Gastroesophageal sphincter (tissue), 3 donors: ENCODE measurements at regions not wholly inside any gene's neighbourhood (a gene's known extent, or its start where the extent isn't known, plus 50 kb on each side); places are given as distances from the start of the nearest gene placed in this dataset.

ENCODE experiments used
- POLR2A ChIP-seq, 2 donors: fragments of 450-650 bp; IDR thresholded peaks; one replicate each; pipeline ENCODE4 v1.6.1; 2017; ENCODE audit warnings: antibody characterized with exemption in 2 of 2, mild to moderate bottlenecking in 2 of 2, moderate library complexity in 1 of 2
- POLR2AphosphoS5 ChIP-seq: sonication (generic); formaldehyde crosslinking; IDR thresholded peaks from one replicate; pipeline ENCODE4 v1.6.1; 2017; ENCODE audit warnings: antibody characterized with exemption
- TF ChIP-seq, protein P1 (sequence below), 4 experiments: fragments of 200-600 bp in 2 of 4; fragments of 450-650 bp in 2 of 4; sonication (generic) in 1 of 4; IDR thresholded peaks; one replicate each; pipeline ENCODE4 v1.5.1; 2017 to 2019; ENCODE audit warnings: antibody characterized with exemption in 4 of 4, mild to moderate bottlenecking in 2 of 4, moderate library complexity in 2 of 4

DNA sequence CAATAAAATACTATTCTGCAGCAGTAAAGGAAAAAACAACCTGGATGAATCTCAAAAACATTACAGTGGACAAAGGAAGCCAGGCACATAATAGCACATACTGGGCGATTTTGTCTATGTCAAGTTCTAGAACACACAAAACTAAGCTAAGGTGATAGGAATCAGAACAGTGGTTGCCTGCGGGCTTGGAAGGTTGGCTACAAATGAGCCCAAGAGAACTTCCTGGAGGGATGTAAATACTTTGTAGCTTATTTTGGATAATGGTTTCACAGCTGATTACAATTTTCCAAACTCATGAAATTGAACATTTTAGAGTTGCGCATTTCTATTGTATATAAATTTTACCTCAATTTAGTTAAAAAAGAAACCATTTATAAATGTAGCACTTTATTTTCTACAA, 67.6 kb upstream of the CES5A start:
- TF ChIP-seq, protein P1, sequence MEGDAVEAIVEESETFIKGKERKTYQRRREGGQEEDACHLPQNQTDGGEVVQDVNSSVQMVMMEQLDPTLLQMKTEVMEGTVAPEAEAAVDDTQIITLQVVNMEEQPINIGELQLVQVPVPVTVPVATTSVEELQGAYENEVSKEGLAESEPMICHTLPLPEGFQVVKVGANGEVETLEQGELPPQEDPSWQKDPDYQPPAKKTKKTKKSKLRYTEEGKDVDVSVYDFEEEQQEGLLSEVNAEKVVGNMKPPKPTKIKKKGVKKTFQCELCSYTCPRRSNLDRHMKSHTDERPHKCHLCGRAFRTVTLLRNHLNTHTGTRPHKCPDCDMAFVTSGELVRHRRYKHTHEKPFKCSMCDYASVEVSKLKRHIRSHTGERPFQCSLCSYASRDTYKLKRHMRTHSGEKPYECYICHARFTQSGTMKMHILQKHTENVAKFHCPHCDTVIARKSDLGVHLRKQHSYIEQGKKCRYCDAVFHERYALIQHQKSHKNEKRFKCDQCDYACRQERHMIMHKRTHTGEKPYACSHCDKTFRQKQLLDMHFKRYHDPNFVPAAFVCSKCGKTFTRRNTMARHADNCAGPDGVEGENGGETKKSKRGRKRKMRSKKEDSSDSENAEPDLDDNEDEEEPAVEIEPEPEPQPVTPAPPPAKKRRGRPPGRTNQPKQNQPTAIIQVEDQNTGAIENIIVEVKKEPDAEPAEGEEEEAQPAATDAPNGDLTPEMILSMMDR (IDR thresholded peaks at IDR 0.05), result no peak
- TF ChIP-seq POLR2A (IDR thresholded peaks at IDR 0.05), result no peak
- TF ChIP-seq POLR2AphosphoS5, result no peak
